ENCODE measurements at regions not wholly inside any gene's neighbourhood (a gene's known extent, or its start where the extent isn't known, plus 50 kb on each side); places are given as distances from the start of the nearest gene placed in this dataset.
A peak's percentile ranks its signal among the peaks of the same experiment; 100 is the strongest.

DNA sequence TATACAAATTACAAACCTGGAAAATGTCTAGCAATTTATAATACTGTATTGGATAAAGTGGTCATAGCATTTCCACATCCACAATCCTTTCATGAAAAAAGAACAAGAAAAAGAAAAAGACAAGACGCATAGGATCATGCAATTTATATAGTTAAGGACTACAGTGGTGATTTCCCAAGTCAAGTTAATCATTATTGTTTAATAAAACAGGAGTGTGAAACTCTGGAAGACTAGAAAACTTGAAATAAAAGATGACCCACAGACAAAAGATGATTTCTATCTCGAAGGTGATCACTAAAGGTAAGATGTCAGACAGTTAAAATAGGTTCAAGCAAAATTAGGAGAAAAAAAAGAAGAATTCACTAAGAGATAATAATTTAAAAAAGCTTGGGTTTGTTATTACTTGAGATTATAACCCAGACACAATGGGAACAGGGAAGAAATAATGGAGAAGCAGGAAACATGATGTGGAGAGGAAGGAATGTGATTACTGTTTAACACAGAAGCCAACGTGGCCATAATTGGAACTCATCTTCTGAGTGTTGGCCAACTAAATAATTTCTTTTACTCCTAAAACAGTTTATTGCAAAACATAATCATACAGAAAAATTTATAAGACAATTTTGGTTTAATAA is 441.2 kb upstream of the ANO3 start:
- no peak for DNase-seq

DNA sequence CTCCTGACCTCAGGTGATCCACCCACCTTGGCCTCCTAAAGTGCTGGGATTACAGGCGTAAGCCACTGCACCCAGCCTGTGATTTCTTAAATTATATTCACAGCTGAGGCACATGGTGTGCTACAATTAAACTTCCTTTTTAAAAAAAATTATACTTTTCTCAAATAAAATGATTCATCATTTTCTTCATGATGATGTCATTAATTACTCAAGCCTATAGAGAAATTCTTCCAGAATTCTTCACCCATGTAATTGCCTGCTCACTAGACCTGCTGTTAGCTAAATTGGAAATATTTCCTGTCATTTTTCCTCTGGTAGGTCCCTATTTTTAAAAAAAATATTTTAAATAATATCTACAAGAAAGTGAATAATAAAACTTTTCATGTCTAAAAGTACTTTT is 440.0 kb upstream of the ANO3 start:
- DNase-seq = no peak

DNA sequence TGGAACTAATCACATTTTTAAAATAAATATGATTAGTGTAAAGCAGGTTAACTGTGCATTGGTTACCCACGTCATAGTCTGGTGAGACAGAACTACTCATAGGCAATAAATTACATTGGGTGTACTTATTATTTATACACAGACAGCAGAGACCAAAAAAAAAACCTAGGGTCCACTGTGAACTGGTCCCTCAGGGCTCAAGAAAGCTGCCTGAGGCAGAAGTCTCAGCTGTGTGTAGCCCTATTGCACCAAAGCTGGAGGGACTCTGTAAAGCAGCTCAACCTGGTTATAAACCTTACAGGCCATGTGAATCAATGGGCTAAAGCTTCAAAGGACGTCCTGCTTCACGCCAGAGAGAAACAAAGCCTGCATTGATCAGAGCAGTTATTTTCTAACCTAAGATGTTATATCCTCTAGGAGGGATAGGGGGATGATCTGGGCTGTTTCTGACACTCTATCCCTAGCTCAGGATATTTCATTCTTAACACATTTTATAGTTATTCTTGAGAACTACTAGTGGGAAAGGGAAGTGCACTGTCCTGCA is 432.2 kb upstream of the ANO3 start:
- no peak for DNase-seq

DNA sequence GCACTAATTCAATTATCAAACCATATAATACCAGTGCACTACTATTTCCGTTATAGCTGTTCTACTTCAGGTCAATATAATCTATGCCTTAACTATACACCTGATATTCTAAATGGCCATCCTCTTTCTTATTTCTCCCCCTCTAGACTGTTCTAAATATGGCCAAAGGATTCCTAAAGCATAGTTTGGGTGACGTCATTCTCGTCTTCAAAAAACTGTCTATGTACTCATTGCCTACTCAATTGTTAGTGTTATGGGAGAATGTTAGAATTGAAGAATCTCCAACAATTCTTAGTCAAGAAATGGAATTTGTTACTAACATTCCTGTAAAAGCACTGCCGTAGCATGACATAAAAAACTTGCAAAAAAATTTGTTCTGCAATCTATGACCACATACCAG is 431.1 kb upstream of the ANO3 start:
- DNase-seq = no peak

DNA sequence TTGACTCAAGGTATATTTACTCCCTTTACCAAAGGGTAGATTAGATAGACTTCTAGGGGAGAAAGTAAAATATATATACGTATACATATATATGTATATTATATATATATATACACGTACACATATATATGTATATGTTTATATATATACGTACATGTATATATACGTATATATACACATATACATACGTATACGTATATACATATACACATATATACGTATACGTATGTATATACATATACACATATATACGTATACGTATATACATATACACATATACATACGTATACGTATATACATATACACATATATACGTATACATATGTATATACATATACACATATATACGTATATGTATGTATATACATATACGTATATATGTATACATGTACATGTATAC is 430.5 kb upstream of the ANO3 start:
- DNase-seq = no peak

DNA sequence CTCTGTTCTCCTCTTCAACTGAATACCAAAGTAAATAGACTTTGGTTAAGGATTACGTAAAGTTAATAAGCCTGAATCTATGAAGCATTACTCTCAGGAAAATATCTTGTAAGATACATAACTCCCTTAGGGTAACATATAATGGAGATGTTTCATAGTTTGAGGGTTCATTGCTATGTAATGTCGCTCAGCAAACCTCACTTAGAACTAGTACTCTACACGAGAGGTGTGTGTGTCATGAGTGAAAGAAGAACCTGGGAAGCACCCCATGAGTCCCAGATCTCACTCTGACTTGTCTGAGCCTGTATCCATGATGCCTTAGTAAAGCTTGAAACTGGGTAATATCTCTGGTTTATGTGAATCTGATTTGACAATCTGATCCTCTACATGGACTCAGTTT is 429.5 kb upstream of the ANO3 start:
- no peak for DNase-seq

DNA sequence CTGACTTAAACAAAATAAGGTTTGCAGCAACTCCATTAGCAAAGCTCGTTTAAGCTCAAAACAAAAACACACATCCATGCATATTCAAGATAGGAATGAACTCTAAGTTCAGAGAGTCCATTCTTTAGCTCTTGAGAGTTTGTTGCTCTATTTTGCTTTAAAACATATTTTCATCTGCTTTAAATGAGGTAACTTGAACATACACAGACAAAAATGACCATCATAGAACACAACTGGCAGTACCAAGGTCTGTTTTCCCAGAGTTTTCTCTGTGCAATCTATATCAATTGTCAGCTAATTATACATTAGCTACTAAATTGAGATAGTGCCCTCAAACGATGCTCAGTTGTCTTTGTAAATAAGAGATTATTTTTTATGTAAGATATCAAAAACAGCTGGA is 423.2 kb upstream of the ANO3 start:
- DNase-seq = no peak

DNA sequence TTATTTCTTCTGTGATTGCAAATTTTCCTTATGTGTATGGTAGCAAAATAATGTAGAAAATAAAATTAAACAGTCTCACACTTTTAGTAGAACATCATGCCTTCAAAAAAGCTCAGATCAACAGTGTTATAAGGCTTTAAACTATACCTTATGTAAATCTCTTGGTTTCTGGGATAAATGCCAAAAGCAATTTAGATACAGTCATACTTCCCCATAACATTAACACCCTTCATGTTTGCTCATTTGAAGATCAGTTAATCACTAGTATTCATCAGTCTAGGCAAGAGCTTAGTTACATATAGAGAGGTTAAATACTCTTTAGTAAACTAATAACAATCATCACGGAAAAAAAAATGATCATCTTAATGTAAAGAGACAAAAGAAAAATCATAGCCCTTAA is 421.8 kb upstream of the ANO3 start:
- no peak for DNase-seq

DNA sequence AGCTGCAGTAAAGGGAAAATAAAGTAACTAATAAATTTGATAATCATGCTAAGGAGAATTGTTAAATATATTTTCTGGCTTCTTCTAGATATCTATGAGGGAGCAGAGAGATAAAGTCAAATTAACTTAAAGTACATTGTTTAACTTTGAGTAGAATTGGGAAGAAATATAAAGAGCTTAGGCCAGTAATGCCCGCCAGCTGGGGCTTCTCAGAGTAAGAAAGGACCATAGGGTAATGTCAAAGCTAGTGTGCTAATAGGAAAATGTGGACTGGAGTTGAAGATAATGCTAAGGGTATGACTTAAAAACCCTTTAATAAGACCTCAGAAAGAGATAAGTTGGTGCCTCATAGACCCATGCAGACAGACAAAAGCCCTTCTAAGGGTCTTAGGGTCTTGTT is 411.6 kb upstream of the ANO3 start:
- no peak for DNase-seq

DNA sequence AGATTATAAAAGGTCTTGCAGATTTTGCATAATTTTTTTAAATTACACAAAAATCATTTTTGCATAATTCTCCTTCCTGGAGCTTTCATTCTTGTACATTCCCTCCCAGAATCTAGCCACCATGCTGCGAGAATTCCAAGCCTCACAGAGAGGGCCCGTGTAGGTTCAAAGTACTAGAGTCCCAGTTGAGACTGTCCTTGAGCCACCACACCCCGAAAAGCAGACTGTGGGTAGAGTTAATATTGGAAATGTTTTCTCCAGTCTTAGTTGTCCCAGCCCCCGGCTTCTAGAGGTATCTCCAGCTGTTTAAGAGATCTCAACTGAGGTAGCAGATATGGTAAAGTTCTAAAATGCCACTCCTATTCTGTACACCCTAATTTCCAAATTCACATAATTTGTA is 407.3 kb upstream of the ANO3 start:
- no peak for DNase-seq

DNA sequence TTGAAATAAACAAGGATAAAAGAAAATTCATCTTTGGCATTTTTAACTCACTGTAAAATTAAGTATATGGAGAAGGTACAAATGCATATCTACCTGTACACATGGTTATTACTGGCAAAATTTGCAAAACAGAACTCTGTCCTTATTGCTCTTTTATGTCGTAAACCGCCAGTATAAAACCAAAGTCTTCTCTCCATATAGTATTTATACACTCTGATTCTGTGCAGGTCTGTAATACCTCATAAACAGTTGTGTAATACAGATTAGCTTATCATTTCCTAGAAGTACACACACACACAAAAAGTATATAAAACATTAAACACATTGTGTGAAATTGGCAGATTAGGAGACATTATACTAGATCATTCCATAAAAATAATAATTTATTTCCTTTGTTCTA is 406.6 kb upstream of the ANO3 start:
- no peak for DNase-seq

DNA sequence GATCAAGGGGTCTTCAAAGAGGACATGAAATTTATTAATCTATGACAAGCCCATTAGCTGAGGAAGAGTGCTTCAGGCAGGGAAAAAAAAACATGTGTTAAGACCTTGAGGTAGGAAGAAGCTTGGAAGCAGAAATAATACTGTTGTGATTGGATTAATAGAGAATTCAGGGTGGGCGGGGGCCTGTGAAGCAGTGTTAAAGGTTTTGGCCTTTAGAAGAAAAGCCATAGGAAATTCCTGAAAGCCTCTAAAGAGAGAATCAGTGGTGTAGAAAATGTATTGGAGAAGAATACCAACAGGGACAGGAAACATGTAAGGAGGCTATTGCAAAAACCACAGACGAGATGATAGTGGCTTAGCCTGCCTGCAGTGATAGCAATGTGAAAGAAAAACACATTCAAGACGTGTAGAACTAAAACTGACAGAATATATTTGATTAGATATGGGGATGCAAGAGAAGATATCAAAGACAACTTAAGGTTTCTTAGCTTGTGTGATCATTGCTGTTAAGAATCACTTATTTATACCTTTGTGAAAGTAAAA is 404.4 kb upstream of the ANO3 start:
- no peak for DNase-seq

DNA sequence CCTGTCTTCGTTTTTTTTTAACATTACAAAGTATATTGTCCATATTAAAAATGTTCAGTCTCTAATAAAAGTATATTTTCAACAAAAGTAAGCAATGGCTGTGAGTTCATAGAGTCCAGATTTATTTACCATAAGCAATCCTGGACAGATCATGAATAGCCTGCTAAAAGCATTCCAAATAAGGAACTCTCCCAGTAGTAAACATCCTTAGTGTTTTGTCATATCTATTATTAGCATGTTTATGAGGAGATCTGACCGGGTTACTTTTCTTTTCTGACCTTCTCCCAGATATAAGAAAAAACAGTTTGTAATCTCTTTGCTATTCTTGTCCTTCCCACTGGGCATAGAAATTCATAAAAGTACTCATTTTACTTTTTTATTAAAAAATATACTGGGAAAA is 403.9 kb upstream of the ANO3 start:
- DNase-seq = no peak

DNA sequence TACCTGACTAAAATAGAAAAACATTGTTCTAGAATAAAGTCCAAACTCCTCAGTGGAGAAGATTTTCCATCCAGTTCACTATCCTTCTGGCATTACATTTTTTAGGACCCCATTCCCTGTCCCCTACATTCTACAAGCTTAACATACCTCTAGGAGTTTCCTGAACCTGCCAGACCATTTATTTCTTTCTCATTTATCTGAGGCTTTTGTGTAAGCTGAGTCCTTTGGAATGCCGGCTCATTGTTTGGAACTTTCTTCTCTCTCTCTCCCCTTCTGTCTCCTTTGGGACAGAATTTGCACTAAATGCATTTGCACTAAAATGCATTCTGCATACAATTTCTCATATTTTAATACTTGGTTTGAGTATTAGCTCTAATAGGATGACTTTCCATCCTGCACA is 393.0 kb upstream of the ANO3 start:
- no peak for DNase-seq

DNA sequence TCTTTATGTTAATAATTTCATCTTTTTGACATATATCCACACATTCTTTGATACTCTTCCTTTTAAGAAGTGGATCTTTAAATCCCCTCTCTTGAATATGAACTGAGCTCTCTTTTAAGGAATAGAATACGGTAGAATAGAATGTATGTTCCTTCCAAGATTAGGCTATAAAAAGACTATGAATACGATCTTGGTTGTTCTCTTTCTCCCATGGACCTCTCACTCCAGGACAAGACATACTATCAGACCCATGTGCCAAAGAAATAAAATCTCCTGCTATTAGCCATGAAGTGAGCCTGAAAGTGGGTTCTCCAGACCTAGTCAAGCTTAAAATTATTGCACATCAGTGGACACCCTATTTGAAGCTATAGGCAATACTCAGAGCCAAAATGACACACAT is 392.2 kb upstream of the ANO3 start:
- DNase-seq = no peak

DNA sequence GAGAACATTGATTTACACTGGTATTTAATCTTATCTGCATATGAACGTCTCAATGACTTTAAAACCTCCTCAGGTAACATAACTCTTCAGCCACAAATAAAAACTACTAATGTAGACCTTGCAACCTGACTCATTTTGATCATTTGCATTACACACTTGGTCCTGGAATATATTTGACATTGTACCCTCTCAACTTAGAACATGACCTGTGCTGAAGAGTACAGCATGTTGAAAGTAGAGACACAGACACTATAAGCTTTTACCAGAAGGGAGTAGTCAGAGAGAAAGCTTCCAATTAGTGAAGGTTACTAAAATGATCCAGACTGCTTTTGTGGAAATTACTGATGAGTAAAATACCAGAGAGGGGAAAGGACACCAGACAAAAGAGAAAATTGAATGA is 390.6 kb upstream of the ANO3 start:
- no peak for DNase-seq

DNA sequence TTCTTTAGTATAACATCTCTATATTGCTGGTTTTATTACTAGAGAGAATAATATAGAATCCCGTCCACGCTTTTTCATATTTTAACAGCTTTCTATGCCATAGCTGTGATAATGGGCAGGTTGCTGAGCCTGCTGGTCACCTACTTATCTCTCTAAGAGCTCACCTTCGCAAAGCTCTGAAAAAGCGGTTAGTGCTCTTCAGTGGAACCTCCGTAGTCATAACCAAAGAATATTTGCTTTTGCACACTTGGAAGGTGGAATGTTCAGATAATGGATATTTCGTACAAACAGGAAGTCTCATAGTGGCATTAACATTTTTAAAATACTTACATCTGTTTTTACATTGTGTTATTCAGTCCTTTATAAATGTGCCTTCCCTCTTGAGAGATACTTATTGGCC is 388.9 kb upstream of the ANO3 start:
- DNase-seq = no peak

DNA sequence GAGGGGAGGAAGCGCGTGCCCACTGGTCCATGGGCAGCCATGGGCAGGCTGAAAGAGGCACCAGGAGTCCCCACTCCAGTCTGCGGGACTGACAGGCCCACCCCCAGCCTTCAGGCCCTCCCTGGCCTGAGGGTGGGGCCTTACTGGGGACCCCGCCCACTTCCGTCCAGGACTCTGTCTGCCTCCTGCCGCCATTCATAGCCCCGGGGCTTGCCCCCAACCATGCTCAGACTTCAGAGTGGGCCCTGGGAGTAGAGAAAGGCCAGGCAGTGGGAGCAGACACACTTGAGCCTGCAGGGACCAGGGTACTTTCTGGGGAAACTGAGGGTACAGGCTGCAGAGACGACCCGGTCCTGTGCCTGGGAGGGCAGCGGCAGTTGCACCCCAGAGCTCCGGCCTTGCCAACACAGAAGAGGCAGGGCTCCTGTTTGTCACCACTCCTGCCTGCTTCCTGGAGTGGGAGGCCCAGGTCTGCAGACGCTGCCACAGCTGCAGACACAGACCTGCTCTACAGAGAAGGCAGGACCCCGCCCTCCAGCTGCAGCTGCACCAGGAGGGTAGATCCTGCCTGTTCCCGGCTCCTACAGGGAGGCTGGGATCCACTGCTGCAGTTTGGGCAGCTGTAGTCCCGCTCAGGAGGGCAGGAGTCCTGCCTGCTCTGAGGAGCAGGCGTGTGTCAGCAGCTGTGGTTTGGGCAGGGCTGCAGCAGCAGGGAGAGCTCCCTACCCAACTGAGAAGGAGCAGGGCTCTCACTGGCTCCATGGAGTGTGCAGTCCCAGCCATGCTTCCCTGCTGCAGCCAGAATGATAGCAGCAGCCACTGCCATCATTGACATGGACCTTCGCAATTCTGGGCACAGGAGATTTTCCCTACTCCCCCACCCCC is 387.9 kb upstream of the ANO3 start:
- DNase-seq = peak; percentile 21

DNA sequence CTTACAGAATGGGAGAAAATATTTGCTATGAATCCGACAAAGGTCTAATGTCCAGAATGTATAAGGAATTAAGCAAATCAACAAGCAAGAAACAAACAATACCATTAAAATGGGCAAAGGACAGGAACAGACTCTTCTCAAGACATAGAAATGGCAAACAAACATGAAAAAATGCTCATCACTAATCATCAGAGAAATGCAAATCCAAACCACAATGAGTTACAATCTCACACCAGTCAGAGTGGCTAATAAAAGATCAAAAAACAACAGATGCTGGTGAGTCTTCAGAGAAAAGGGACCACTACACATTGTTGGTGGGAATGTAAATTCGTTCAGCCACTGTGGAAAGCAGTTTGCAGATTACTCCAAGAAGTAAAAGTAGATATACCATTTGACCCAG is 382.0 kb upstream of the ANO3 start:
- no peak for DNase-seq

DNA sequence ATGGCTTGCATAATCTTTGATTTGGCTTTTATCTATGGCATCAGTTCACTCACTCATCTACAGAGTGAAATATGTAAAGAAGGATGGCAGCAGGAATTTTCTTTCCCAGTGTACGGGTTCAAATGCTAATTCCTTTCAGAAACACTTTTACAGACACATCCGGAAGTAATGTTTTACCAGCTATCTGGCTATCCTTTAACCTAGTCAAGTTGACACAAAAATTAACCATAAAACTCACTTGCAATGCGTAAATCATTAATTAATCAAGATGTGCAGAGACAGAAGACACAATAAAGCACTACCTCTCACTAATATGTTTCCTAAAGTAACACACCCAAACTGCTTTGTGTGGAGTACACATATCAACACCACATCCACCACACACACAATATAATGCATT is 378.9 kb upstream of the ANO3 start:
- DNase-seq = no peak

DNA sequence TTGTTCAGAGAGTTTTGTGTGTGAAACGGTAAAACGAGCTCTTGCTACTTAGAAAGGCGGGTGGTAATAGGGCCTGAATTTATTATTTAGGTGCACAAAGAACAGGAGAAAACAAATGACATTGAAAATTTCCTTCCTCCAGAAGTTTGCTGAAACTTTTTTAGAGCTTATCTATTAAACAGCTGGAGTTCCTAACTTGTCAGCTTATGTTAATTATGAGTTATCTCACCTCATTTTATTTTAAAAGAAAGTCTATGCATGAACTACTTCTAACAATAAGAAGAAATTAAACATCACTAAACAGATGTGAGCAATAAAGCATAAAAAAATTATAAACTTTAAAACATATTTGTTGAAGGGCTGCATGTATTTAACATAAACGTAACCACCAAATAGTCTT is 373.9 kb upstream of the ANO3 start:
- DNase-seq = no peak

DNA sequence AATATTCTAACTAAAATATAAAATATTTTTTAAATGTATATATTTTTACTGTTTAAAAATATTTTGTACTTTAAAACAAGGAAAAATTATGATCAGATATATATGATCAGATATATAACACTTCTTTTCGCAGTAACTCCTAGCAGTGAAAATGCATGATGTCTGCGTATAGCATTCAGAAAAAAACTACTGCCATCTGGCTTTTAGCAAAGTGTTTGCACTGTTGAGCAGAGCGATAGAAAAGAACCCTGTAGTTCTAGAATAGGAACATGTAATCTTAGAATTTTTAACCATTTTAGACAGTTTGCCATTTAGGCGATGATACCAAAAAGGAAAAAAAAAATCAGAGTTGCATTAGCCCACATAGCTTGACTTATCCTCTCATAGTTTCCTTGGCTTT is 370.4 kb upstream of the ANO3 start:
- DNase-seq = peak; percentile 25

DNA sequence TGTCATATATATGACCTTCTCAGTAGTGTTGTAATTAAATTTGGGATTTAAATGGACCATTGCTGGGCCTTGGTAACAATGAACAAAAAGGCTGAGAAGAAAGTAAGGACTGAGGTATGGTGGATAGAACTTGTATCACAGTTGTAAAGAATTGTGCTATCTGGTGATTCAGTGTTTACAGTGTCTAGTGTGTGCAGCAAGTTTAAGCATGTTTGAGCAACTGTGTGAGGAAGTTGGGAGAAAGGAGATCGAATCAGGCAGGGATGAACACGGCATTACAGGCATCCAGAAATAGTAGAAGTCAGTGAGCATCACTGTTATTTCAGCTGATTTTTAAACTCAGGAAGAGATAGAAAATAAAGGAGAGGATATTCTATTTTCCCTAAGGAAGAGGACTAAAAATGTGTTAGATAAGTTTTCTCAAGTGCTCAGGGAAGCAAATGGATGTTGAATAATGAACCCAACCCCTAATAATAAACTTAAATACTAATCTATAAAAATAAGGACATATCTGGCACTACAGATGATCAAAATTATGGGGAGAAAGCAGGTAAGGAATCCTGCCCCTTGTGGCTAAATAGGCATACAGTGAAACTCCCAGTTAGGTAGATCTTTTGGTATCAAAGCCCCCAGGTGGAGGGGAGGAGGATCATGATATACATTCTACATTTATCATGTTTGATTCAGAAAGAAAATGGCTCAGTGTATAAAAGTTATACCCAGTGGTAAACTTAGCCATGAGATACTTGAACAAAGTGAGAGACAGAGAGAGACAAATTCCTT is 361.0 kb upstream of the ANO3 start:
- no peak for DNase-seq

All from tongue (tissue), 1 donor.